ENCODE measurements at regions not wholly inside any gene's neighbourhood (a gene's known extent, or its start where the extent isn't known, plus 50 kb on each side); places are given as distances from the start of the nearest gene placed in this dataset.

DNA sequence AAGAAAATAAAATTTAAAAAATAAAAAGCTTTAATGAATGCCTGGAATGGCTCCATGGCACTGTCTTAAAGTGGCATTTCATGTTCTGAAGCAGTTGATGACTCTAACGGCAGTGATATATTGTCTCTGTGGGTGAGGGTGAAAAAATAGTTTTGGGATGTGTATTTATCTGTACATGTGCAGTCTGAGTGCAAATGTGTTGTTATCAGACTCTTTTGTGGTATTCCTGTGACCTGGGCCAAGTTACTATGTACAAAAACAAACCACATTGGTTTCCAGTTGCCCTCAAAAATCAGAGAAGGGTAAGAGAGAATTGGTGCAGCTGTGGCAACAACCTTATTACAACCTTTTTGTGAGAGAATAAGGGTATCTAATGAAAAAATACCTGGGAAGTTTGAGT lies 81.7 kb upstream of the CCDC91 start:
- no peaks in the 10 kb centered on the region for H3K9me3 Mint-ChIP-seq (ENCODE audit: unreplicated experiment)
- H3K4me3 Mint-ChIP-seq (ENCODE audit: unreplicated experiment) = no peak overlapping the region
- no peak for DNase-seq (ENCODE audit: low spot score)
- no peaks in the 10 kb centered on the region for H3K36me3 Mint-ChIP-seq (ENCODE audit: low read depth, unreplicated experiment)
- H3K4me1 Mint-ChIP-seq (ENCODE audit: unreplicated experiment) = peaks cover 8% of the 10 kb centered on the region
- H3K27me3 Mint-ChIP-seq (ENCODE audit: unreplicated experiment) = peaks cover 2% of the 10 kb centered on the region
- TF ChIP-seq, protein P1, sequence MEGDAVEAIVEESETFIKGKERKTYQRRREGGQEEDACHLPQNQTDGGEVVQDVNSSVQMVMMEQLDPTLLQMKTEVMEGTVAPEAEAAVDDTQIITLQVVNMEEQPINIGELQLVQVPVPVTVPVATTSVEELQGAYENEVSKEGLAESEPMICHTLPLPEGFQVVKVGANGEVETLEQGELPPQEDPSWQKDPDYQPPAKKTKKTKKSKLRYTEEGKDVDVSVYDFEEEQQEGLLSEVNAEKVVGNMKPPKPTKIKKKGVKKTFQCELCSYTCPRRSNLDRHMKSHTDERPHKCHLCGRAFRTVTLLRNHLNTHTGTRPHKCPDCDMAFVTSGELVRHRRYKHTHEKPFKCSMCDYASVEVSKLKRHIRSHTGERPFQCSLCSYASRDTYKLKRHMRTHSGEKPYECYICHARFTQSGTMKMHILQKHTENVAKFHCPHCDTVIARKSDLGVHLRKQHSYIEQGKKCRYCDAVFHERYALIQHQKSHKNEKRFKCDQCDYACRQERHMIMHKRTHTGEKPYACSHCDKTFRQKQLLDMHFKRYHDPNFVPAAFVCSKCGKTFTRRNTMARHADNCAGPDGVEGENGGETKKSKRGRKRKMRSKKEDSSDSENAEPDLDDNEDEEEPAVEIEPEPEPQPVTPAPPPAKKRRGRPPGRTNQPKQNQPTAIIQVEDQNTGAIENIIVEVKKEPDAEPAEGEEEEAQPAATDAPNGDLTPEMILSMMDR (IDR thresholded peaks at IDR 0.05; ENCODE audit: unreplicated experiment) = no peak
- H3K27ac Mint-ChIP-seq (ENCODE audit: unreplicated experiment) = no peak overlapping the region

DNA sequence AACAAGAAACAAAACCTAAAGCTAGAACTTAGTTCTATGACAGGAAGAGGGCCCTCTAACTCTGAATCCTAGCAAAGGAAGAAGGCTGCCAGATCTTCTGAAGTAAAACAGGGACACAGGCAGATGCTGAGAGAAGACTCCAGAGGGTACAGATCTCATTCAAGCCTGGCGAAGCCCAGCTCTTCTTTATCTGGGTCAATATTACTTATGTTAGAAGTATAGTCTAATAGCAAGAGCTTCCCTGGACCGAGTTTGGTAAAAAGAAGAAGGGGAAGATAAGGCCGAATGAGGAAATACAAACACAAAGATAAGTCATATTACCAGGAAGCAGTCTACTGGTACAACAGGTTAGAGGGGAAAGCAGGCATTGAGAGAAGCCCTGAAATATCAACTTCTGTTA lies 79.9 kb upstream of the CCDC91 start:
- no peaks in the 10 kb centered on the region for H3K27me3 Mint-ChIP-seq (ENCODE audit: unreplicated experiment)
- H3K27ac Mint-ChIP-seq (ENCODE audit: unreplicated experiment) = peak overlapping the region; percentile 73
- no peak for DNase-seq (ENCODE audit: low spot score)
- H3K4me1 Mint-ChIP-seq (ENCODE audit: unreplicated experiment) = peaks cover 8% of the 10 kb centered on the region
- H3K36me3 Mint-ChIP-seq (ENCODE audit: low read depth, unreplicated experiment) = no peaks in the 10 kb centered on the region
- TF ChIP-seq, protein P1 (IDR thresholded peaks at IDR 0.05; ENCODE audit: unreplicated experiment) = no peak
- no peak overlapping the region for H3K4me3 Mint-ChIP-seq (ENCODE audit: unreplicated experiment)
- H3K9me3 Mint-ChIP-seq (ENCODE audit: unreplicated experiment) = no peaks in the 10 kb centered on the region

DNA sequence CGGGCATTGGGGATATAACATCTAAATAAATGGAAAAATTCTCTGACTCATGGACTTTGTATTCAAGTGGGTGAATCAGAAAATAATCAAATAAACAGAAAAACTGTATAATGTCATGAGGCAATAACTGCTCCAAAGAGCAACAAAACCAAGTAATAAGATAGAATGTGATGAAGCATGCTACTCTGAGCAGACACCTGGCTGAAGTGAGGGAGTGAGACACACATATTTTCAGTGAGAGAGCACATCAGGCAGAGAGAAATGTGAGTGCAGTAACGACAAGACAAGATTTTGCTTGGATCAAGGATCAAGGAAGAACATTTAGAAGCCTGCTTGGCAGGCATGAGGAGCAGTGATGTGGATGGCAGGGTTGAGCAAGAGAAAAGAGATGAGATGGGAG lies 75.8 kb upstream of the CCDC91 start:
- Mint-ChIP-seq H3K36me3 (ENCODE audit: low read depth, unreplicated experiment) (no peaks in the 10 kb centered on the region), H3K4me1 (ENCODE audit: unreplicated experiment) (peaks cover 8% of the 10 kb centered on the region), H3K27me3 (ENCODE audit: unreplicated experiment) (no peaks in the 10 kb centered on the region), H3K4me3 (ENCODE audit: unreplicated experiment) (no peak overlapping the region), H3K27ac (ENCODE audit: unreplicated experiment) (no peak overlapping the region), H3K9me3 (ENCODE audit: unreplicated experiment) (no peaks in the 10 kb centered on the region)
- TF ChIP-seq, protein P1 (IDR thresholded peaks at IDR 0.05; ENCODE audit: unreplicated experiment) = no peak
- no peak for DNase-seq (ENCODE audit: low spot score)

DNA sequence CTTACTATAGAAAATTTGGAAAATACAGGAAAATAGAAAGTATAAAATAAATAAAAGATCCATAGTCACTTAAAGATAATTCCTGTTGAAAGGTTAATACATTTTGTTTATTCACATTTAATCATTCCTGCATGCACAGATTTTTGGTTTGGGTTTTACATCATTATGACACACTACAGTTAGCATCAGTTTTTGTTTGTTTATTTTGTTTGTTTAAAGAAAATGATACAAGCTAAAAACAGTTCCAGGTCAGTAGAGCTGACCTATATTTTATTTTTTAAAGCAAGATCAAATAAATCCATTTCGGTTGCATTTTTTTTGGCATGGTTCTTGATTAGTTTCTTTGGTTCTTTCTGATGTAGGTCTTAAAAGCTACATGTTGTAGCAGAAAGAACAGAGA lies 68.8 kb upstream of the CCDC91 start:
- Mint-ChIP-seq H3K27me3 (ENCODE audit: unreplicated experiment) (no peaks in the 10 kb centered on the region), H3K36me3 (ENCODE audit: low read depth, unreplicated experiment) (no peaks in the 10 kb centered on the region), H3K9me3 (ENCODE audit: unreplicated experiment) (no peaks in the 10 kb centered on the region), H3K27ac (ENCODE audit: unreplicated experiment) (no peak overlapping the region), H3K4me1 (ENCODE audit: unreplicated experiment) (peaks cover 9% of the 10 kb centered on the region), H3K4me3 (ENCODE audit: unreplicated experiment) (no peak overlapping the region)
- DNase-seq (ENCODE audit: low spot score) = no peak
- TF ChIP-seq, protein P1 (IDR thresholded peaks at IDR 0.05; ENCODE audit: unreplicated experiment) = no peak

DNA sequence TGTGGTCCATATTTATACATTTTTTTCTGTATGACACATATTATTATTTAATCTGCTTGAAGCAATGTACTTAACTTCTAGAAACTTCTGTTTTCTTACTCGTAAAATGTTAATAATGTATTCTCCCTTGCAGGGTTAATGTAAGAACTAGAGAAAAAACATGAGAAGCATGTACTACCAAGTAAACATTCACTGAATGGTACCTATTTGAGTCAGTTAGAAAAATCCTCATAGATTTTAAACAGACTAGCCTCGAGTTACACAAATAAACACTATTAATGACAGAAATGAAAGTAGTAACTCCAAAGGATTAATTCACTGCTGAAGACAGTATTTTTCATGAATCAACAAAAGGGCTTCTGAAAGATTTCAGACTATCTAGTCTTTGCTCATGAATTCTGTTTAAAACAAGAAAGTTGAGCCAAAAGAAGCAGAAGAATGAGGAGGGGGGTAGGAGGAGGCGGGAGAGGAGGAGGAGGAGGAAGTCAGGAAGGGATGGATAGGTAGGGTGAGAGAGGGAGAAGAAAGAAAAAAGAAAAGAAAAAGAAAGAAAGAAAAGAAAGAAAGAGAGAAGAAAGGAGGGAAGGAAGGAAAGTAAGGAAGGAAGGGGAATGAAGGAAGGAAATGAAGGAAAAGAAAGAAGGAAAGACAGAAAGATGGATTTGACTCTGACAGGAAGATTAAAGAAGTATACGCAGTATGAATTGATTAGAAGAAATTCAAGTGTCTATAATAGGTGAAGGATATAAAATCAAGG lies 68.2 kb upstream of the CCDC91 start:
- Mint-ChIP-seq H3K27me3 (ENCODE audit: unreplicated experiment) (no peaks in the 10 kb centered on the region), H3K4me3 (ENCODE audit: unreplicated experiment) (no peak overlapping the region), H3K4me1 (ENCODE audit: unreplicated experiment) (peaks cover 9% of the 10 kb centered on the region), H3K27ac (ENCODE audit: unreplicated experiment) (no peak overlapping the region), H3K36me3 (ENCODE audit: low read depth, unreplicated experiment) (no peaks in the 10 kb centered on the region), H3K9me3 (ENCODE audit: unreplicated experiment) (no peaks in the 10 kb centered on the region)
- DNase-seq (ENCODE audit: low spot score) = no peak
- TF ChIP-seq, protein P1 (IDR thresholded peaks at IDR 0.05; ENCODE audit: unreplicated experiment) = no peak
